Left renal cortex interstitium (tissue), 4 donors: ENCODE measurements at regions not wholly inside any gene's neighbourhood (a gene's known extent, or its start where the extent isn't known, plus 50 kb on each side); places are given as distances from the start of the nearest gene placed in this dataset.
"Not testable (repeated sequence)": the region's sequence is repeated elsewhere in the genome, so short reads cannot be mapped to it uniquely, and the experiment has no call there.

Source experiments
- DNase-seq, 4 donors: peaks; one replicate each; pipeline ENCODE4 v3.0.0-alpha.2; 2013; ENCODE audit warnings: low read depth in 4 of 4, low spot score in 2 of 4, missing footprints in 1 of 4

- DNase-seq, result no peak
These were observed 65.6 kb downstream of the OPTC start for GRCh38 chr1:203559523-203559922.

- not testable (repeated sequence) for DNase-seq
These were observed 64.9 kb upstream of the ATP2B4 start for GRCh38 chr1:203561761-203562160.

- no peak for DNase-seq
These were observed 63.3 kb upstream of the ATP2B4 start for GRCh38 chr1:203563291-203563690.

- DNase-seq, result no peak
These were observed 62.6 kb upstream of the ATP2B4 start for GRCh38 chr1:203564024-203564423.

- DNase-seq, result no peak
These were observed 61.6 kb upstream of the ATP2B4 start for GRCh38 chr1:203565049-203565448.

- no peak for DNase-seq
These were observed 60.7 kb upstream of the ATP2B4 start for GRCh38 chr1:203565981-203566380.

- not testable (repeated sequence) for DNase-seq
These were observed 59.7 kb upstream of the ATP2B4 start for GRCh38 chr1:203566966-203567365.

GRCh38 chr1:203567596-203567995 lies 59.0 kb upstream of the ATP2B4 start:
- DNase-seq, result no peak

- DNase-seq, result no peak
These were observed 56.9 kb upstream of the ATP2B4 start for GRCh38 chr1:203569490-203570318.

GRCh38 chr1:203570805-203571204 lies 55.8 kb upstream of the ATP2B4 start:
- no peak for DNase-seq

- DNase-seq, result no peak
These were observed 55.0 kb upstream of the ATP2B4 start for GRCh38 chr1:203571661-203572060.

- DNase-seq, result peak in 1 of 4 donors; percentile 70
These were observed 54.5 kb upstream of the ATP2B4 start for GRCh38 chr1:203572134-203572625.

- no peak for DNase-seq
These were observed 52.9 kb upstream of the ATP2B4 start for GRCh38 chr1:203573730-203574129.
